Inferior parietal cortex (tissue), 1 donor: ENCODE measurements at regions not wholly inside any gene's neighbourhood (a gene's known extent, or its start where the extent isn't known, plus 50 kb on each side); places are given as distances from the start of the nearest gene placed in this dataset.

ENCODE experiments used
- DNase-seq: peaks from one replicate; pipeline ENCODE4 v3.0.0-alpha.2; 2016; ENCODE audit errors: extremely low spot score

GRCh38 chr10:8969853-8970252, 915.4 kb downstream of the GATA3 start:
- no peak for DNase-seq

- no peak for DNase-seq
These were observed 921.0 kb downstream of the GATA3 start for GRCh38 chr10:8975535-8975934.

GRCh38 chr10:8978100-8978499, 923.6 kb downstream of the GATA3 start:
- no peak for DNase-seq

DNA sequence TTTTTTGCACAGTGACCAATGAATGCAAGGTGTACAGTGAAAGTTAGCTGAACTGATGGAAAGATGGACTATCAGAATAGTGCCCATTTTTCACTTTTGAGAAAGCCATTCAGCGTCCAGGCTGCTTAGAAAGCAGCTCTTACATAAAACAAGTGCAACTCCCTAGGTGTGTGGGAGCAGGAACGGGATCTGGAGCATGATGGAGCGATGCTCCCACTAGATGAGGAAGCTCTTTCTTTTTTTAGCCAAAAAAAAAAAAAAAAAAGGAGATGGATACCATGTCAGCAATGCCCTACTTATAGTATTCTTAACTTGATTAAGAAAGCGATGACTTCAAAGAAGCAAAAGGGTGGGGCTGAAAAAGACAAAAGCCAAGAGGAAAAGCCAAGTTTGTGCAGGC, 925.5 kb downstream of the GATA3 start:
- DNase-seq = no peak

DNA sequence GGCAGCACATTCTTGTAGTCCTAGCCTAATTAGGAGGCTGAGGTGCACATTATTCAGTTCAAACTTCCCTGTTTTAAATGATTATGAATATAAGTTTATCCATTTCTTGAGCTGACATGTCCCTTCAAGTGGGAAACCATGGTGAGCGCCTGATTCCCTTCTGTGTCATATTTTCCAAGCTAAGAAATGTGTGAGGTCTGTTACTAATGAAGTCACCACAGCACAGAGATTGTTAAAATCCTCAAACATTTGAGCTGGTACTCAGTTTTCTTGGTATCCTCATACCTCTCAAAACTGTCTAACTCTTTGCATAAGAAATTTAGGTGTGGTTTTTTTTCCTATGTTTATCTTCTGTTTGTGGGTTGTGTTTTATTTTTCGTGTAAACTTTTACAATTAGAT, 926.8 kb downstream of the GATA3 start:
- DNase-seq = no peak

DNA sequence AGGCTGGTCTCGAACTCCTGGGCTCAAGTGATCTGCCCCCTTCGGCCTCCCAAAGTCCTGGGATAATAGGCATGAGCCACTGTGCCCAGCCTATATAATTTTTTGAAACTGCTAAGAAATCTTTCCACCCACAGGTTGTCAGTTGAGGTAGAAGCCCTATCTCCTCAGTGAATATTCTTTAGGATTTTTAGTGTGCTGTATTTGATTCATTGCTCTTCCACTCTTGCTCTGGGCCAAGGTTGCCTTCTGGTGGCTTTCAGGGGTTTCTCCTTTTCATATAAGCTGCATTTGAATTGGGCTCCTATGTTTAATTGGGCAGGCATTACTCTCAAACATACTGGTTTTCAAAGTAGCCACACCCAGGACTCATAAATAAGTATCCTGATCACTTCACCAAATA, 931.2 kb downstream of the GATA3 start:
- no peak for DNase-seq

DNA sequence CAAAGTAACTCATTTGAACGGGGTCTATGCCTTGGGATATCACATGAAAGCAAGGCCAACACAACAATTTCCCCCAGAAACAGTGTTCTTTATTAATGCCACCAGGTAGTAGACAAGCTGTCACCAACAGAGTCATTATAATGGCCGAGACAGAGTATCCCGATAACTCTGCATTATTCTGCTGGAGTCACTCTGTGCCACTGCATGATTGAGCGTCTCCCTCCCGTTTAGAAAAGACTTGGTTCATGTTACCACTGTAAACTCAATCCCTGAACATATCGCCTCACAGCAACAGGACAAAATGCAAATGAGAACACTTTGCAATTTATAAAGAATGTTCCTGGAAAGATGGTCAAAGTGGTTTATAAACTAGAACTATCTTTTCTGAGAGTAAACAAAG, 932.5 kb downstream of the GATA3 start:
- no peak for DNase-seq

- DNase-seq = no peak
These were observed 933.2 kb downstream of the GATA3 start for GRCh38 chr10:8987712-8988111.

- DNase-seq = no peak
These were observed 935.9 kb downstream of the GATA3 start for GRCh38 chr10:8990280-8990987.

- DNase-seq = no peak
These were observed 937.5 kb downstream of the GATA3 start for GRCh38 chr10:8992009-8992408.

DNA sequence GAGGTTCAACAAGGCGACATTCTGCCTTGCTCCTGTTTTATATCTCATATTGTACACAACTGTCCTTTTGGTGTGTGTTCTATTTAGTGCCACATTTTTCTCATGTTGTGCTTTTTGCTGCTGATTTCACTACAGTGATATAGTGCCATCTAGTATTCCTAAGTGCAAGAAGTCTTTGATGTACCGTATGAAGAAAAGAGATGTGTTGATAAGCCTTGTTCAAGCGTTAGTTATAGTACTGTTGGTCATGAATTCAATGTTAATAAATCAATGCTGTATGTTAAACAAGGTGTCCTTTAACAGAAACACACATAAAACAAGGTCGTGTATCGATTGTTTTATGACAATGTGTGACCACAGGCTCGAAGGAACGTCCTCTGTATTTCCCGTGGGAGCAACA, 939.4 kb downstream of the GATA3 start:
- DNase-seq = no peak

- DNase-seq = no peak
These were observed 944.3 kb downstream of the GATA3 start for GRCh38 chr10:8998751-8999150.

DNA sequence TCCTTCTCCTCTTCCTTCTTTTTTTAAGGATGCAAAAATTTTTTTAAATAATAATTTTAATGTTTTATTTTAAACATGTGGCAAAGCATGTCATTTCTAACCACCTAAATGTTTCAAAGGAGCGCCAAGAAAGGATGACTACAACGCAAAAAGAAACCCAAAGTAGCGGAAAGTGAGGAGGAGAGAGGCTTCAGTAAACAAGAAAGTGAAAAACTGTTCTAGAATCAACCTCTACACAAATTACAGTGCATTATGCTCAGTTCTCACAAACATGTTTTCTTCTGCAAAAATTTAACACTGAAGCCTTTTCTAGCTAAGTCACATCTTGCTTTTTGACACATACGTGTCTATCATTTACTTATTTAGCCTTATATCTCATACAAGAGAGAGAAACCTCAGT, 948.6 kb downstream of the GATA3 start:
- DNase-seq = no peak

DNA sequence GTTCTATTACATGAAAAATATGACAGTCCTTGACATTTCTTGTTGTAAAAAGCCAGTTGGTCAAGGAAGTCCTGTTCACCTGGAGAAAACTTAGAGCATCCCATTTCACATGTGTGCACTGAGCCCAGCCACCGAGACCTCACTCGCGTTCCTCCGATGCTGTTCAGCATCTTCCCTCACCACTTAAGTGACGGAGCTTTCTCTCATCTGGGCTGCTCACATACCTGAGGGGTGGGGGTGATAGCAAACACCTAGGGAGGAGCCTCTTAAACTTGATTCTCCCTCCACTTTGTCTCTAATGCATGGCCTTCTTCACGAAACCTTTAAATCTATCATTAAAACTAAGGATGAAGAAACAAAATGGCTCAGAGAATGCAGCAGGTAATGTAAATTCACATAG, 950.2 kb downstream of the GATA3 start:
- no peak for DNase-seq

DNA sequence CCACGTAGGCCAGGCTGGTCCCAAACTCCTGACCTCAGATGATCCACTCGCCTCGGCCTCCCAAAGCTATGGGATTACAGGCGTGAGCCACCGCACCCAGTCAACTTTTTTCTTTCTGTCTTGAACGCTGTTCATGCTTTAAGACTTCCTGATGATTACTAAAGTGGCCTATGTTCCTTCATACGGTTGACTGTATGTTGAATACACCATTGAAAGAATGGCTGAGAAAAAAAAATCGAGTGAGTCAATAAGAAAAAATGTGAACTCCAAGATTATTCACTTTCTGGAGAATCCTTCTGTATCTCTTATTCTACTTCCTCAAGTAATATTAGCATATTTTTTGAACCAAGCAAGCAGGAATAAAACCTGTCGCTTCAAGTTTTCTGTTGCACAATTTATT, 955.0 kb downstream of the GATA3 start:
- no peak for DNase-seq

GRCh38 chr10:9010093-9010492, 955.6 kb downstream of the GATA3 start:
- DNase-seq = no peak

- DNase-seq = no peak
These were observed 956.6 kb downstream of the GATA3 start for GRCh38 chr10:9010931-9011670.

- DNase-seq = no peak
These were observed 957.8 kb downstream of the GATA3 start for GRCh38 chr10:9012312-9012711.

- DNase-seq = no peak
These were observed 960.5 kb downstream of the GATA3 start for GRCh38 chr10:9015005-9015404.

DNA sequence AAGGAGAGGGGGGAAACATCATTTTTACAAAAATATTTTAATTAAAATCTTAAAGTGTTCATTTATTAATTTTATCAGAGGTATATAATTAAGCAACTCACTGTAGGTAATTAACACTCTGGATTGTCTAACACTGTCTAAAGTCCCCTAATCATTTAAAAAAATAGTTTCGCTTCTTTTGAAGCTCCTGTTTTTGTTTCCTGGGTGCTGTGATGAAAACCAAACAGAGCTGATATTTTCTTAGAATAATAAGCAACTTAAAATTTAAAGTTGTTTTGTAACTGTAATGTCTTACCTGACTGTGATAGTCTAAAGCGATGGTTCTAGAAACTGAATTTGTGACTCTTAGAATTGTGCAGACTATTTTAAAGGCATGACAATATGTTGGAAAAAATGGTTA, 961.0 kb downstream of the GATA3 start:
- no peak for DNase-seq

DNA sequence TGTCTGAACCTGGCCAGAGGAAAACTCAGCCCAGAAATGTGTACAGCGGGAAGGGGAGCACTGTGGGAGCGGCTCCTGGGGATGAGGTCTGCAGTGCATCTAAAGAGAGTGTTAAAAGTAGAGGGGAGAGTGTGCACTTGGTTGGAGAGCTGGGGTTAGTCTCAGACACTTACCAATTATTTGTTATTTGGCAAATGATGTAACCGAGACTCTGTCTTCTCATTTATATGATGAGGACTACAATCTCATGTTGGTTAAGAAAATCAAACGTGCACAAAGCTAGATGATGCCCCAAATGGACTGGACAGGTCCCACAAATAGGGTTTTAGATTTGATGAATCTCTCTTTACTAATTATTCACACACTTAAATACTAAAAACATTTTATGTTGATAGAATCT, 962.4 kb downstream of the GATA3 start:
- no peak for DNase-seq

GRCh38 chr10:9018195-9019173, 964.0 kb downstream of the GATA3 start:
- no peak for DNase-seq
